ENCODE measurements at regions not wholly inside any gene's neighbourhood (a gene's known extent, or its start where the extent isn't known, plus 50 kb on each side); places are given as distances from the start of the nearest gene placed in this dataset.

GRCh38 chr1:239555350-239555749, 169.0 kb downstream of the CHRM3 start:
- intact Hi-C loops (cut with micrococcal nuclease; ENCODE audit: unreplicated experiment), result no loop called here
- no peak overlapping the region for H3K27ac Mint-ChIP-seq (ENCODE audit: unreplicated experiment)
- no peak for TF ChIP-seq CTCF (IDR thresholded peaks at IDR 0.05; ENCODE audit: unreplicated experiment)
- H3K36me3 Mint-ChIP-seq (ENCODE audit: insufficient read depth, unreplicated experiment), result no peaks in the 10 kb centered on the region
- H3K4me1 Mint-ChIP-seq (ENCODE audit: low read depth, unreplicated experiment), result peaks cover 13% of the 10 kb centered on the region
- H3K9me3 Mint-ChIP-seq (ENCODE audit: low read depth, unreplicated experiment), result no peaks in the 10 kb centered on the region
- CTCF ChIA-PET, result no interaction called here
- BruUV-seq (replicated peaks), result no TSS peak
- no peaks in the 10 kb centered on the region for H3K27me3 Mint-ChIP-seq (ENCODE audit: unreplicated experiment)
- DNase-seq, result no peak
- H3K4me3 Mint-ChIP-seq (ENCODE audit: low read depth, unreplicated experiment), result no peak overlapping the region

- BruUV-seq (replicated peaks), result no TSS peak
- Mint-ChIP-seq H3K4me3 (ENCODE audit: low read depth, unreplicated experiment) (no peak overlapping the region), H3K36me3 (ENCODE audit: insufficient read depth, unreplicated experiment) (no peaks in the 10 kb centered on the region), H3K4me1 (ENCODE audit: low read depth, unreplicated experiment) (peaks cover 13% of the 10 kb centered on the region), H3K9me3 (ENCODE audit: low read depth, unreplicated experiment) (no peaks in the 10 kb centered on the region), H3K27me3 (ENCODE audit: unreplicated experiment) (no peaks in the 10 kb centered on the region), H3K27ac (ENCODE audit: unreplicated experiment) (no peak overlapping the region)
- no peak for DNase-seq
- no peak for TF ChIP-seq CTCF (IDR thresholded peaks at IDR 0.05; ENCODE audit: unreplicated experiment)
- CTCF ChIA-PET, result no interaction called here
- intact Hi-C loops (cut with micrococcal nuclease; ENCODE audit: unreplicated experiment), result no loop called here
These were observed 172.2 kb downstream of the CHRM3 start for GRCh38 chr1:239558559-239558958.

GRCh38 chr1:239558991-239559390, 172.6 kb downstream of the CHRM3 start:
- Mint-ChIP-seq H3K9me3 (ENCODE audit: low read depth, unreplicated experiment) (no peaks in the 10 kb centered on the region), H3K27me3 (ENCODE audit: unreplicated experiment) (no peaks in the 10 kb centered on the region)
- CTCF ChIA-PET, result no interaction called here

GRCh38 chr1:239560921-239561320, 174.6 kb downstream of the CHRM3 start:
- TF ChIP-seq CTCF (IDR thresholded peaks at IDR 0.05; ENCODE audit: unreplicated experiment), result no peak
- CTCF ChIA-PET, result no interaction called here
- no peak for DNase-seq
- peaks cover 13% of the 10 kb centered on the region for H3K4me1 Mint-ChIP-seq (ENCODE audit: low read depth, unreplicated experiment)
- no peaks in the 10 kb centered on the region for H3K36me3 Mint-ChIP-seq (ENCODE audit: insufficient read depth, unreplicated experiment)
- BruUV-seq (replicated peaks), result no TSS peak
- H3K27ac Mint-ChIP-seq (ENCODE audit: unreplicated experiment), result no peak overlapping the region
- H3K4me3 Mint-ChIP-seq (ENCODE audit: low read depth, unreplicated experiment), result no peak overlapping the region
- H3K9me3 Mint-ChIP-seq (ENCODE audit: low read depth, unreplicated experiment), result no peaks in the 10 kb centered on the region
- no peaks in the 10 kb centered on the region for H3K27me3 Mint-ChIP-seq (ENCODE audit: unreplicated experiment)
- intact Hi-C loops (cut with micrococcal nuclease; ENCODE audit: unreplicated experiment), result no loop called here

More at GRCh38 chr1:239558991-239559390, 172.6 kb downstream of the CHRM3 start:
- BruUV-seq (replicated peaks), result no TSS peak
- no peak overlapping the region for H3K4me3 Mint-ChIP-seq (ENCODE audit: low read depth, unreplicated experiment)
- intact Hi-C loops (cut with micrococcal nuclease; ENCODE audit: unreplicated experiment), result no loop called here
- peaks cover 13% of the 10 kb centered on the region for H3K4me1 Mint-ChIP-seq (ENCODE audit: low read depth, unreplicated experiment)
- TF ChIP-seq CTCF (IDR thresholded peaks at IDR 0.05; ENCODE audit: unreplicated experiment), result no peak
- no peak for DNase-seq
- no peak overlapping the region for H3K27ac Mint-ChIP-seq (ENCODE audit: unreplicated experiment)
- H3K36me3 Mint-ChIP-seq (ENCODE audit: insufficient read depth, unreplicated experiment), result no peaks in the 10 kb centered on the region

- DNase-seq, result no peak
- H3K4me3 Mint-ChIP-seq (ENCODE audit: low read depth, unreplicated experiment), result no peak overlapping the region
- intact Hi-C loops (cut with micrococcal nuclease; ENCODE audit: unreplicated experiment), result no loop called here
- TF ChIP-seq CTCF (IDR thresholded peaks at IDR 0.05; ENCODE audit: unreplicated experiment), result no peak
- CTCF ChIA-PET, result no interaction called here
- H3K27me3 Mint-ChIP-seq (ENCODE audit: unreplicated experiment), result no peaks in the 10 kb centered on the region
- no peaks in the 10 kb centered on the region for H3K36me3 Mint-ChIP-seq (ENCODE audit: insufficient read depth, unreplicated experiment)
- H3K4me1 Mint-ChIP-seq (ENCODE audit: low read depth, unreplicated experiment), result peaks cover 13% of the 10 kb centered on the region
- BruUV-seq (replicated peaks), result no TSS peak
- no peak overlapping the region for H3K27ac Mint-ChIP-seq (ENCODE audit: unreplicated experiment)
- H3K9me3 Mint-ChIP-seq (ENCODE audit: low read depth, unreplicated experiment), result no peaks in the 10 kb centered on the region
These were observed 175.7 kb downstream of the CHRM3 start for GRCh38 chr1:239562095-239562494.
